IMR-90 (cell line): ENCODE measurements at regions not wholly inside any gene's neighbourhood (a gene's known extent, or its start where the extent isn't known, plus 50 kb on each side); places are given as distances from the start of the nearest gene placed in this dataset.

ENCODE experiments used
- ATAC-seq: fragments of 200-7000 bp; cut with Tn5 transposase; 2 replicates; pipeline ENCODE4 v1.9.1; 2020; ENCODE audit warnings: low read depth, mild to moderate bottlenecking, moderate library complexity
- BruUV-seq: library from RNA; stranded (reverse); fragments of 400-500 nt; replicated peaks from 2 replicates; lab custom pipeline; 2021; lab: Mats Ljungman, UMichigan
- CTCF ChIA-PET: fragments of 300-600 bp; formaldehyde crosslinking; extraction: SDS; loops from one replicate; lab custom pipeline; 2021; ENCODE audit warnings: antibody characterized with exemption; lab: Yijun Ruan, JAX
- POLR2A ChIA-PET: fragments of 300-600 bp; sonication (Branson Sonifier 250); formaldehyde crosslinking; loops from one replicate; lab custom pipeline; 2022; ENCODE audit warnings: antibody characterized with exemption; ENCODE audit not compliant: unreplicated experiment; lab: Charles Lee
- DNase-seq: peaks from one replicate; pipeline ENCODE4 v3.0.0; 2013
- H2AFZ ChIP-seq: replicated peaks from 2 replicates; pipeline ENCODE3; 2013; ENCODE audit warnings: low read length, mild to moderate bottlenecking; ENCODE audit not compliant: poor library complexity
- H2AK5ac ChIP-seq: 2 replicates; pipeline ENCODE4 v1.6.1; 2013; ENCODE audit warnings: low read depth, low read length, inconsistent platforms
- H2AK9ac ChIP-seq: replicated peaks from 2 replicates; pipeline ENCODE3; 2013; ENCODE audit warnings: mild to moderate bottlenecking, low read depth, low read length, moderate library complexity; ENCODE audit not compliant: poor library complexity
- H2BK120ac ChIP-seq: 2 replicates; pipeline ENCODE4 v1.6.1; 2013; ENCODE audit warnings: low read depth, low read length, inconsistent platforms
- H2BK15ac ChIP-seq: 3 replicates; pipeline ENCODE4 v1.6.1; 2013; ENCODE audit warnings: low read depth, low read length, inconsistent platforms
- H2BK20ac ChIP-seq: 2 replicates; pipeline ENCODE4 v1.6.1; 2013; ENCODE audit warnings: low read depth, mild to moderate bottlenecking, inconsistent platforms, low read length, moderate library complexity
- H2BK5ac ChIP-seq: 2 replicates; pipeline ENCODE4 v1.6.1; 2013; ENCODE audit warnings: mild to moderate bottlenecking, low read depth, low read length, inconsistent platforms; ENCODE audit not compliant: poor library complexity, severe bottlenecking
- H3K14ac ChIP-seq: replicated peaks from 2 replicates; pipeline ENCODE4 v1.6.1; 2013; ENCODE audit warnings: low read depth, low read length, inconsistent platforms
- H3K18ac ChIP-seq: 2 replicates; pipeline ENCODE4 v1.6.1; 2013; ENCODE audit warnings: low read depth, low read length, control low read depth
- H3K23ac ChIP-seq: 2 replicates; pipeline ENCODE4 v1.6.1; 2013; ENCODE audit warnings: low read depth, low read length, inconsistent platforms
- H3K27ac ChIP-seq: 2 replicates; pipeline ENCODE4 v1.5.1; 2013; ENCODE audit warnings: mild to moderate bottlenecking, control low read depth, low read length; ENCODE audit not compliant: insufficient read depth
- H3K27me3 ChIP-seq: 2 replicates; pipeline ENCODE4 v1.6.1; 2013; ENCODE audit warnings: low read length; ENCODE audit not compliant: control insufficient read depth, insufficient read depth
- H3K36me3 ChIP-seq: 2 replicates; pipeline ENCODE4 v1.6.1; 2013; ENCODE audit warnings: low read length, mixed read lengths; ENCODE audit not compliant: control insufficient read depth, insufficient read depth
- H3K4ac ChIP-seq: 2 replicates; pipeline ENCODE4 v1.6.1; 2013; ENCODE audit warnings: low read depth, low read length, inconsistent platforms
- H3K4me1 ChIP-seq: 2 replicates; pipeline ENCODE4 v1.6.1; 2013; ENCODE audit warnings: low read length, mixed read lengths; ENCODE audit not compliant: control insufficient read depth, insufficient read depth
- H3K4me2 ChIP-seq: 2 replicates; pipeline ENCODE4 v1.6.1; 2013; ENCODE audit warnings: low read depth, mild to moderate bottlenecking, control low read depth, low read length, moderate library complexity
- H3K4me3 ChIP-seq: 2 replicates; pipeline ENCODE4 v1.5.1; 2013; ENCODE audit warnings: low read depth, mild to moderate bottlenecking, control low read depth, low read length, moderate library complexity; ENCODE audit not compliant: insufficient read depth
- H3K56ac ChIP-seq: 2 replicates; pipeline ENCODE4 v1.6.1; 2013; ENCODE audit warnings: low read length, inconsistent platforms; ENCODE audit not compliant: insufficient read depth; ENCODE audit errors: extremely low read depth
- H3K79me1 ChIP-seq, 2 experiments: 2 replicates each; pipeline ENCODE4 v1.6.1; 2013; ENCODE audit warnings: low read length in 2 of 2, inconsistent platforms in 1 of 2, low read depth in 1 of 2
- H3K9ac ChIP-seq: 2 replicates; pipeline ENCODE4 v1.6.1; 2013; ENCODE audit warnings: low read depth, low read length, control low read depth
- H3K9me1 ChIP-seq: 2 replicates; pipeline ENCODE4 v1.6.1; 2013; ENCODE audit warnings: low read length, inconsistent platforms; ENCODE audit not compliant: insufficient read depth
- H3K9me3 ChIP-seq: 2 replicates; pipeline ENCODE4 v1.6.1; 2013; ENCODE audit warnings: low read length; ENCODE audit not compliant: control insufficient read depth, insufficient read depth
- H4K20me1 ChIP-seq: 2 replicates; pipeline ENCODE4 v1.6.1; 2013; ENCODE audit warnings: low read length, inconsistent platforms; ENCODE audit not compliant: insufficient read depth
- H4K5ac ChIP-seq: 2 replicates; pipeline ENCODE4 v1.6.1; 2013; ENCODE audit warnings: mild to moderate bottlenecking, low read depth, low read length, control low read depth
- H4K8ac ChIP-seq, 2 experiments: 2 replicates each; pipeline ENCODE4 v1.6.1; 2013; ENCODE audit warnings: low read depth in 2 of 2, low read length in 2 of 2, control low read depth in 1 of 2, inconsistent platforms in 1 of 2
- H4K91ac ChIP-seq: 2 replicates; pipeline ENCODE4 v1.6.1; 2013; ENCODE audit warnings: low read depth, low read length, inconsistent platforms; ENCODE audit not compliant: insufficient read depth
- CEBPB ChIP-seq: IDR thresholded peaks from 2 replicates; pipeline ENCODE4 v1.6.1; 2012; ENCODE audit warnings: low read depth, low read length, improper control_type of control experiment
- CHD1 ChIP-seq: IDR thresholded peaks from 2 replicates; pipeline ENCODE4 v1.6.1; 2012; ENCODE audit warnings: low read depth, low read length, improper control_type of control experiment
- CTCF ChIP-seq: conservative IDR thresholded peaks from 2 replicates; pipeline ENCODE4 v1.5.1; 2012; ENCODE audit warnings: mild to moderate bottlenecking, low read depth, low read length, improper control_type of control experiment
- ELK1 ChIP-seq: fragments of 150-350 bp; IDR thresholded peaks from 2 replicates; pipeline ENCODE4 v1.6.1; 2016; ENCODE audit warnings: low read depth, mild to moderate bottlenecking, low read length, moderate library complexity, borderline replicate concordance
- FOS ChIP-seq: fragments of 150-350 bp; IDR thresholded peaks from 2 replicates; pipeline ENCODE4 v1.6.1; 2016; ENCODE audit warnings: low read depth, low read length
- MAFK ChIP-seq: IDR thresholded peaks from 2 replicates; pipeline ENCODE4 v1.6.1; 2012; ENCODE audit warnings: low read depth, low read length, improper control_type of control experiment
- MAZ ChIP-seq: IDR thresholded peaks from 2 replicates; pipeline ENCODE4 v1.6.1; 2012; ENCODE audit warnings: low read depth, mild to moderate bottlenecking, low read length, improper control_type of control experiment, moderate library complexity, borderline replicate concordance
- MXI1 ChIP-seq: IDR thresholded peaks from 2 replicates; pipeline ENCODE4 v1.6.1; 2012; ENCODE audit warnings: low read depth, mild to moderate bottlenecking, low read length, moderate library complexity, borderline replicate concordance
- POLR2A ChIP-seq: IDR thresholded peaks from 2 replicates; pipeline ENCODE4 v1.6.1; 2012; ENCODE audit warnings: mild to moderate bottlenecking, low read depth, low read length
- RAD21 ChIP-seq: IDR thresholded peaks from 2 replicates; pipeline ENCODE4 v1.6.1; 2012; ENCODE audit warnings: low read length, improper control_type of control experiment
- RCOR1 ChIP-seq: IDR thresholded peaks from 2 replicates; pipeline ENCODE4 v1.6.1; 2012; ENCODE audit warnings: mild to moderate bottlenecking, low read length, improper control_type of control experiment; ENCODE audit not compliant: insufficient replicate concordance
- RFX5 ChIP-seq: IDR thresholded peaks from 2 replicates; pipeline ENCODE4 v1.8.0; 2012; ENCODE audit warnings: low read depth, mild to moderate bottlenecking, low read length, moderate library complexity
- SMC3 ChIP-seq: fragments of 150-350 bp; IDR thresholded peaks from 2 replicates; pipeline ENCODE4 v1.6.1; 2016; ENCODE audit warnings: low read depth, mild to moderate bottlenecking, antibody characterized with exemption, low read length, moderate library complexity
- USF2 ChIP-seq: fragments of 150-350 bp; IDR thresholded peaks from 2 replicates; pipeline ENCODE4 v1.6.1; 2017; ENCODE audit warnings: mild to moderate bottlenecking, antibody characterized with exemption, low read length, low read depth
- whole genome bisulfite sequencing, 2 experiments: methylation state at CpG; one replicate each; pipeline versions ENCODE4 v1.1.5 to v1.1.7; 2013; ENCODE audit warnings: missing lambda C conversion rate in 2 of 2; ENCODE audit not compliant: insufficient read length in 1 of 2; ENCODE audit errors: extremely low coverage in 2 of 2; 5-methylcytosine and 5-hydroxymethylcytosine counted together
- dilution Hi-C: fragments of 300-500 bp; cut with HindIII; formaldehyde crosslinking; loops from one replicate; pipeline ENCODE4 v1.14.3; 2018; ENCODE audit warnings: low sequenced_read_pairs; ENCODE audit not compliant: unreplicated experiment
- in situ Hi-C: fragments of 300-500 bp; cut with MboI; formaldehyde crosslinking; loops from 3 replicates; pipeline ENCODE4 v1.14.3; 2019; ENCODE audit warnings: low sequenced_read_pairs, inconsistent platforms, mixed read lengths
- intact Hi-C: fragments of 100-400 bp; cut with micrococcal nuclease; formaldehyde crosslinking; loops from 2 replicates; pipeline ENCODE4 v1.10.0; 2022

GRCh38 chr7:53458636-53459035, 423.2 kb downstream of the POM121L12 start:
- Histone ChIP-seq H4K8ac (no peak overlapping the region), H3K4me1 (no peaks in the 10 kb centered on the region), H2BK120ac (no peak overlapping the region), H2BK20ac (no peak overlapping the region), H2AK5ac (no peak overlapping the region), H3K4me3 (no peak overlapping the region), H2AK9ac (no peak overlapping the region), H3K79me1 (no peaks in the 10 kb centered on the region), H3K9me1 (no peaks in the 10 kb centered on the region), H2AFZ (no peak overlapping the region), H3K9me3 (no peaks in the 10 kb centered on the region), H3K23ac (no peak overlapping the region), H4K5ac (no peak overlapping the region), H3K14ac (no peak overlapping the region), H3K36me3 (no peaks in the 10 kb centered on the region), H3K56ac (no peak overlapping the region), H3K27me3 (no peaks in the 10 kb centered on the region), H3K4ac (no peak overlapping the region), H4K91ac (no peak overlapping the region), H3K9ac (no peak overlapping the region), H2BK5ac (no peak overlapping the region), H3K27ac (no peak overlapping the region), H4K20me1 (no peaks in the 10 kb centered on the region), H2BK15ac (no peak overlapping the region), H3K4me2 (no peak overlapping the region), H3K18ac (no peak overlapping the region)
- WGBS, 2 experiments, result no CpG with 5 or more reads among the region's 3 CpGs
- ChIA-PET CTCF (no interaction called here), POLR2A (no interaction called here)
- in situ Hi-C loops, result no loop called here
- no peak for ATAC-seq
- dilution Hi-C loops, result no loop called here
- intact Hi-C loops, result no loop called here
- no TSS peak for BruUV-seq
- TF ChIP-seq USF2 (no peak), RCOR1 (no peak), CTCF (no peak), RAD21 (no peak), FOS (no peak), RFX5 (no peak), SMC3 (no peak), MAFK (no peak), MAZ (no peak), POLR2A (no peak), CHD1 (no peak), MXI1 (no peak), ELK1 (no peak), CEBPB (no peak)
- no peak for DNase-seq
